Transverse colon (tissue), 4 donors: ENCODE measurements at regions not wholly inside any gene's neighbourhood (a gene's known extent, or its start where the extent isn't known, plus 50 kb on each side); places are given as distances from the start of the nearest gene placed in this dataset.

ENCODE experiments used
- DNase-seq: peaks from one replicate; pipeline ENCODE4 v3.0.0-alpha.2; 2019
- H3K27ac ChIP-seq, 4 donors: fragments of 200-600 bp; sonication (generic); 2 replicates each; pipeline ENCODE4 v1.5.1; 2016 to 2018; ENCODE audit warnings: inconsistent platforms in 4 of 4
- H3K27me3 ChIP-seq: fragments of 200-600 bp; sonication (generic); 2 replicates; pipeline ENCODE4 v1.5.1; 2017; ENCODE audit warnings: inconsistent platforms
- H3K36me3 ChIP-seq, 4 donors: fragments of 200-600 bp; sonication (generic); 2 replicates each; pipeline ENCODE4 v1.5.1; 2017 to 2019; ENCODE audit warnings: inconsistent platforms in 4 of 4
- H3K4me1 ChIP-seq, 4 donors: fragments of 200-600 bp; sonication (generic); 2 replicates each; pipeline ENCODE4 v1.5.1; 2017 to 2020; ENCODE audit warnings: inconsistent platforms in 4 of 4
- H3K4me3 ChIP-seq, 4 donors: fragments of 200-600 bp; sonication (generic); 1 replicate in 1 of 4; 2 replicates in 3 of 4; pipeline versions ENCODE4 v1.5.1 to v1.6.1; 2017 to 2019; ENCODE audit warnings: inconsistent platforms in 4 of 4
- H3K9me3 ChIP-seq, 2 donors: fragments of 200-600 bp; sonication (generic); 2 replicates each; pipeline ENCODE4 v1.5.1; 2017 to 2019; ENCODE audit warnings: inconsistent platforms in 2 of 2
- CTCF ChIP-seq, 5 experiments: fragments of 200-600 bp in 3 of 5; fragments of 450-650 bp in 2 of 5; sonication (generic) in 3 of 5; IDR thresholded peaks; 1 replicate in 2 of 5; 2 replicates in 3 of 5; pipeline ENCODE4 v1.5.1; 2016 to 2017; ENCODE audit warnings: antibody characterized with exemption in 5 of 5, inconsistent platforms in 3 of 5, mild to moderate bottlenecking in 2 of 5, moderate library complexity in 1 of 5
- EP300 ChIP-seq: sonication (generic); formaldehyde crosslinking; IDR thresholded peaks from one replicate; pipeline ENCODE4 v1.6.1; 2017; ENCODE audit warnings: antibody characterized with exemption, low read depth
- POLR2A ChIP-seq: fragments of 450-650 bp; IDR thresholded peaks from one replicate; pipeline ENCODE4 v1.6.1; 2016; ENCODE audit warnings: antibody characterized with exemption, mild to moderate bottlenecking, moderate library complexity
- POLR2AphosphoS5 ChIP-seq, 3 donors: sonication (generic); formaldehyde crosslinking; IDR thresholded peaks; one replicate each; pipeline ENCODE4 v1.6.1; 2016; ENCODE audit warnings: antibody characterized with exemption in 3 of 3
- WGBS, 2 donors: methylation state at CpG; one replicate each; pipeline ENCODE4 v1.1.5; 2018; ENCODE audit warnings: low coverage in 1 of 2; 5-methylcytosine and 5-hydroxymethylcytosine counted together
- in situ Hi-C, 4 donors: fragments of 200-750 bp; cut with MboI; loops; one replicate each; pipeline versions ENCODE4 v1.15.0 to v1.15.1; 2017; ENCODE audit warnings: low sequenced_read_pairs in 3 of 4, low pct_ligation_motif_present in 1 of 4, low pct_unique_long_range_greater_than_20kb in 1 of 4
- intact Hi-C: fragments of 100-400 bp; cut with DNase I; formaldehyde crosslinking; loops from one replicate; pipeline ENCODE4 v1.15.1; 2023; ENCODE audit warnings: low total_unique reads

GRCh38 chr3:166714206-166714605 lies 665.9 kb downstream of the ZBBX start:
- Histone ChIP-seq H3K27ac (no peak overlapping the region), H3K4me3 (no peak overlapping the region), H3K36me3 (no peaks in the 10 kb centered on the region), H3K27me3 (no peaks in the 10 kb centered on the region), H3K9me3 (no peaks in the 10 kb centered on the region), H3K4me1 (no peaks in the 10 kb centered on the region)
- in situ Hi-C loops (no loop called here), intact Hi-C loops (no loop called here)
- TF ChIP-seq POLR2A (no peak), CTCF (IDR thresholded peaks at IDR 0.05) (no peak), EP300 (no peak), POLR2AphosphoS5 (IDR thresholded peaks at IDR 0.05) (no peak)
- no peak for DNase-seq
- 61 to 68% methylated on average over 4 of the region's 4 CpGs for WGBS, 2 donors

GRCh38 chr3:166713787-166714186 lies 666.3 kb downstream of the ZBBX start:
- no peak for DNase-seq
- 46 to 60% methylated on average over 1 to 2 of the region's 2 CpGs for WGBS, 2 donors
- in situ Hi-C loops, result no loop called here
- no peaks in the 10 kb centered on the region for H3K27me3 ChIP-seq
- H3K9me3 ChIP-seq, result no peaks in the 10 kb centered on the region
- H3K27ac ChIP-seq, result no peak overlapping the region
- no peaks in the 10 kb centered on the region for H3K36me3 ChIP-seq
- H3K4me3 ChIP-seq, result no peak overlapping the region
- intact Hi-C loops, result no loop called here
- no peak for TF ChIP-seq EP300
- no peak for TF ChIP-seq POLR2AphosphoS5 (IDR thresholded peaks at IDR 0.05)
- no peak for TF ChIP-seq POLR2A
- no peaks in the 10 kb centered on the region for H3K4me1 ChIP-seq

- intact Hi-C loops, result no loop called here
- WGBS, 2 donors, result 60 to 63% methylated on average over 2 of the region's 2 CpGs
- Histone ChIP-seq H3K27ac (no peak overlapping the region), H3K4me3 (no peak overlapping the region), H3K27me3 (no peaks in the 10 kb centered on the region), H3K4me1 (no peaks in the 10 kb centered on the region), H3K36me3 (no peaks in the 10 kb centered on the region), H3K9me3 (no peaks in the 10 kb centered on the region)
- in situ Hi-C loops, result no loop called here
- no peak for TF ChIP-seq CTCF (IDR thresholded peaks at IDR 0.05)
- TF ChIP-seq POLR2A, result no peak
- no peak for TF ChIP-seq POLR2AphosphoS5 (IDR thresholded peaks at IDR 0.05)
- TF ChIP-seq EP300, result no peak
- DNase-seq, result no peak
These were observed 674.0 kb downstream of the ZBBX start for GRCh38 chr3:166706094-166706493.

- no peaks in the 10 kb centered on the region for H3K4me1 ChIP-seq
- no peaks in the 10 kb centered on the region for H3K36me3 ChIP-seq
- intact Hi-C loops, result no loop called here
- H3K9me3 ChIP-seq, result peaks cover 0 to 3% of the 10 kb centered on the region in 2 donors
- H3K27ac ChIP-seq, result no peak overlapping the region
- TF ChIP-seq CTCF (IDR thresholded peaks at IDR 0.05) (no peak), POLR2AphosphoS5 (IDR thresholded peaks at IDR 0.05) (no peak), EP300 (no peak), POLR2A (no peak)
- no peaks in the 10 kb centered on the region for H3K27me3 ChIP-seq
- 75 to 88% methylated on average over 1 of the region's 1 CpG for WGBS, 2 donors
- in situ Hi-C loops, result no loop called here
- no peak for DNase-seq
- no peak overlapping the region for H3K4me3 ChIP-seq
These were observed 682.6 kb downstream of the ZBBX start for GRCh38 chr3:166697495-166697894.

- Histone ChIP-seq H3K27me3 (no peaks in the 10 kb centered on the region), H3K4me3 (no peak overlapping the region), H3K4me1 (no peaks in the 10 kb centered on the region), H3K27ac (no peak overlapping the region), H3K36me3 (no peaks in the 10 kb centered on the region), H3K9me3 (peaks cover 0 to 3% of the 10 kb centered on the region in 2 donors)
- in situ Hi-C loops, result no loop called here
- DNase-seq, result no peak
- TF ChIP-seq CTCF (IDR thresholded peaks at IDR 0.05) (no peak), EP300 (no peak), POLR2AphosphoS5 (IDR thresholded peaks at IDR 0.05) (no peak), POLR2A (no peak)
- WGBS, 2 donors, result 84 to 85% methylated on average over 2 of the region's 2 CpGs
- intact Hi-C loops, result no loop called here
These were observed 684.0 kb downstream of the ZBBX start for GRCh38 chr3:166696103-166696502.
